Mononuclear cell (primary cell): ENCODE measurements at regions not wholly inside any gene's neighbourhood (a gene's known extent, or its start where the extent isn't known, plus 50 kb on each side); places are given as distances from the start of the nearest gene placed in this dataset.
"Not testable (repeated sequence)": the region's sequence is repeated elsewhere in the genome, so short reads cannot be mapped to it uniquely, and the experiment has no call there.

Experiments
- H3K27me3 ChIP-seq: 2 replicates; pipeline ENCODE4 v1.6.0; 2011; ENCODE audit warnings: low read length, control low read depth; ENCODE audit not compliant: insufficient read depth
- H3K4me1 ChIP-seq: 2 replicates; pipeline ENCODE4 v1.5.1; 2011; ENCODE audit warnings: mild to moderate bottlenecking, low read length, control low read depth; ENCODE audit not compliant: insufficient read depth
- H3K4me3 ChIP-seq: 2 replicates; pipeline ENCODE4 v1.5.1; 2011; ENCODE audit warnings: mild to moderate bottlenecking, low read length, moderate library complexity
- H3K9me3 ChIP-seq: 2 replicates; pipeline ENCODE4 v1.5.1; 2011; ENCODE audit warnings: low read depth, mild to moderate bottlenecking, control low read depth, low read length

DNA sequence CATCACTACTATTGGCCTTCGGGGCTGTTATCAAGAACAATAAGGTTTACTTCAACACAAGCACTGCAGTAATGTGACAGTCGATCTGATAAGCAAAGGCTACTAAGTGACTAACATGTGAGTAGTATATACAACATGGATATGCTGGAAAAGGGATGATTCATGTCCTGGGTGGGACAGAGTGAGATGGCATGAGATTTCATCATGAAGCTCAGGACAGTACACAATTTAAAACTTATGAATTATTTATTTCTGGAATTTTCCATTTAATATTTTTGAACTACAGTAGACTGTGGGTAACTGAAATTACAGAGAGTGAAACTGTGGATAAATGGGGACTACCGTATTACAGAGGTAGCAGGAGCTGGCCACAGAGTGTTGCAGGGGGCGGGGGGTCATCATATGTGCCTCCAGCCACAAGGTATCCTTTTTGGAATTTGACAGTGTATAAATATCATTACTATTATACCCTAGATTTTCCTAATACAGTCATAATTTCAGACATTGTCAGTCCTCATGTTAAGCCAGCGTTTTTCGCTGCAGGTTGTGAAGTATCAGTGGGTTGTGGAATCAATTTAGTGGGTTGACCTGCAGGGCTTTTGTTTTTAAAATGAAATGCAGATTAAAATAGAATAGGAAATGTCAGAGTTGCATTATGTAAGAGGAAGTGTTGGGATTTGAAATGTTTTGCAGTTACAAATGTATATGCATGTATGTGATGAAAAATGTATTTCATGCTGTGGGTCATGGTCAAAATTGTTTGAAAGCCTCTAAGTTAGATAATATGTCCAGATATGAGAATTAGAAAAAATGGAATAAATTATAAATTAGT lies 148.0 kb upstream of the NUDT4 start:
- Histone ChIP-seq H3K27me3 (no peaks in the 10 kb centered on the region), H3K4me3 (no peak overlapping the region), H3K4me1 (peaks cover 8% of the 10 kb centered on the region), H3K9me3 (no peaks in the 10 kb centered on the region)

DNA sequence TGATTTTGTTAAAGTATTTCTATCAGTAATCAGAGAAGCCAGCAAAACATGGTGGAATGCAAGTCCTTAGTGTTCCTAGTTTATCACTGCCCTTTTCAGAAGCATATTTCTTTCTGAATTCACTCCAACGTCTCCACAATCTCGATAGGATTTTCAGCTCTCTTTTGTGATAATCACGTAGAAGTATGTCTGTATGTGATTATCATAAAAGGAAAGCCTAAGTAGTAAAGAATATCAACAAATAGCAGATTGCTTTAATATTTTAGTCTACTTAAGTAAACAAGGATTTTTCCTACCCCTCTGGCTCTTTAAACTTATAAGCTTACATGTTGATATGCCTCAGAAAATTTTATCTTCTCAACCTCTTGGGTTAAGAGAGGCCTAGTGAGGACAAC lies 147.4 kb upstream of the NUDT4 start:
- no peaks in the 10 kb centered on the region for H3K9me3 ChIP-seq
- no peaks in the 10 kb centered on the region for H3K27me3 ChIP-seq
- peaks cover 8% of the 10 kb centered on the region for H3K4me1 ChIP-seq
- no peak overlapping the region for H3K4me3 ChIP-seq

DNA sequence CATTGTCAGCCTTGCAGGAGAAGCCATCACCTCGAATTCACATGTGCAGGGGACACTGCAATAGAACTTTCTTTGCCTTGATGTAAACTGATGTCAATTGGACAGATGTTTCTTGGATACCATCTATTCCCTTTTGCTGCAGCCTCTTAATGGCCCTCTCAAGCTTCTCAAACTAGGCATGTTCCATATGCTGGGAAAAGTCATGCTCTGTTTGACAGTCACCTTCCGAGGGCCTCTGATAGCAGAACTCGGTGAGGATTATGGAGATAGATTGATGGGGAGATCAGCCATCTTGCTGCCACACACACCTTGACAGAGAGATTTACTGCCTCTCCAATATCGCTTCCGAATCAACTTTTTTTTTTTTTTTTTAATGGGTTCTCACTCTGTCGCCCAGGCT lies 145.8 kb upstream of the NUDT4 start:
- H3K9me3 ChIP-seq = no peaks in the 10 kb centered on the region
- peaks cover 8% of the 10 kb centered on the region for H3K4me1 ChIP-seq
- H3K27me3 ChIP-seq = no peaks in the 10 kb centered on the region
- no peak overlapping the region for H3K4me3 ChIP-seq

DNA sequence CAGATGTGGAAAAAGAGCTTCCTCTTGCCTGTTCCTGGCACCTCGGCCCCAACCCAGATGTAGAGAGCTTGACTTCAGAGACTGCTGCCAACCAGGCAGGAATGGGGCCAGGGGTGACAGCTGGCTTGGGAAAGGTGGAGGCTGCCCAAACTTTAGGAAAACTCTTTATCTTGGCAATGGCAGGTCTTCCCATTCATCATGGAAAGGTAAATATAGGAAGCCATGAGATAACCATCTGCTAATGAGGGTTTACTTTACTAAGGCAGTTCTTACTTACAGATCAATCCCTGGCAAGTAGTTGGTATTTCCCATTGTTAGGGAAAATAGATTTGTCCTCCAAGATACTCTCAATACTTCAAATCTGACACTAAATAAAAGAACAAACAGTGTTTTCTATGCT lies 143.1 kb upstream of the NUDT4 start:
- Histone ChIP-seq H3K4me1 (peaks cover 18% of the 10 kb centered on the region), H3K9me3 (no peaks in the 10 kb centered on the region), H3K4me3 (no peak overlapping the region), H3K27me3 (no peaks in the 10 kb centered on the region)

DNA sequence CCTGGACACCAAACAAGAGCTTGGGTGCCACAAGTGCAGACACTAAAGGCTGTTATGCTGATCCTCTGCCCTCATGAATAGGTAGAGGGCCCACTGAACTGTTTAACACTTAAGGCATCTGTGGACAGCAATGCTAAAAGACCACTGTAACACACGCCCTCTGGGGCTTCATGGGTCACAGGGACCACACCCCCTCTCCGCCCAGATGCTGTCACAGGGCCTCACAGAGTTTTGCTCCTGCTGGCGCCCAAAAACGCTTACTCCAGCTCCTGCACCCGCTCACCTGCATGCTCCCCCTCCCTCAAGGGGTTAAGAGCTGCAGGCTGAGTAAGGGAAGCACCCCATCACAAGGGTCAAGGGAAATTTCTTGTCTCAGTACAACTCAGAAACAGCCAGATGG lies 141.8 kb upstream of the NUDT4 start:
- H3K4me3 ChIP-seq = no peak overlapping the region
- H3K4me1 ChIP-seq = peaks cover 14% of the 10 kb centered on the region
- no peaks in the 10 kb centered on the region for H3K9me3 ChIP-seq
- no peaks in the 10 kb centered on the region for H3K27me3 ChIP-seq

DNA sequence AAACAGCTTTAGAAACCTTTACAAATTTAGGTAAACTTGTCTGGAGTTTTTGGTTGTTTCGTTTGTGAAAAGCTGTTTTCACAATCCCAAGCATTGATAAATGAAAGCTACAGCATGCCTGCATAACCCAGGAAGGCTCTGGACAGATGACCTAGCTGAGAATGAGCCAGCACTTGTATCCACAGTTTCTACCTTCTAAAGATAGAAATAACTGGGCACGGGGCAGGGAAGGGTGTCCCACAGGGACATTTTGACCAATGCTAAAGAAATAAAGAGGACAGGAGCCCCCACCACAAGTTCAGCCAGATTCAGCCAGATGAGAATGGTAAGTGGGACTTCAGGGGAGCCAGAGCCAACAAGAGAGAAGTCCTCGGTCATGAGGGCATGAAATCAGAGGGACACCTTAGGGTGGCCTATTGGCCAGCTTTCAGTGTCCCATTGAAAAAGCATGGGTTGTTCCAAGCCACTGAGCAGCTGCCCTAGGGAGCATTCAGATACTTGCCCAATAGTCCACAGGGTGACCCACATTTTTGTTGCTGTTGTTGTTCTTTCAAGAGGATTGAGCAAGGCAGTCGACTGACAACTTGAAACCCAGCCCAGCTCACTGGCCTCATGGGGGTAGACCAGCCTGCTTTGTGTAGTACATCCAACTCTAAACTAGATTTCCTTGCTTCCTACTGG lies 140.3 kb upstream of the NUDT4 start:
- Histone ChIP-seq H3K27me3 (no peaks in the 10 kb centered on the region), H3K4me3 (no peak overlapping the region), H3K9me3 (no peaks in the 10 kb centered on the region), H3K4me1 (peaks cover 27% of the 10 kb centered on the region)

DNA sequence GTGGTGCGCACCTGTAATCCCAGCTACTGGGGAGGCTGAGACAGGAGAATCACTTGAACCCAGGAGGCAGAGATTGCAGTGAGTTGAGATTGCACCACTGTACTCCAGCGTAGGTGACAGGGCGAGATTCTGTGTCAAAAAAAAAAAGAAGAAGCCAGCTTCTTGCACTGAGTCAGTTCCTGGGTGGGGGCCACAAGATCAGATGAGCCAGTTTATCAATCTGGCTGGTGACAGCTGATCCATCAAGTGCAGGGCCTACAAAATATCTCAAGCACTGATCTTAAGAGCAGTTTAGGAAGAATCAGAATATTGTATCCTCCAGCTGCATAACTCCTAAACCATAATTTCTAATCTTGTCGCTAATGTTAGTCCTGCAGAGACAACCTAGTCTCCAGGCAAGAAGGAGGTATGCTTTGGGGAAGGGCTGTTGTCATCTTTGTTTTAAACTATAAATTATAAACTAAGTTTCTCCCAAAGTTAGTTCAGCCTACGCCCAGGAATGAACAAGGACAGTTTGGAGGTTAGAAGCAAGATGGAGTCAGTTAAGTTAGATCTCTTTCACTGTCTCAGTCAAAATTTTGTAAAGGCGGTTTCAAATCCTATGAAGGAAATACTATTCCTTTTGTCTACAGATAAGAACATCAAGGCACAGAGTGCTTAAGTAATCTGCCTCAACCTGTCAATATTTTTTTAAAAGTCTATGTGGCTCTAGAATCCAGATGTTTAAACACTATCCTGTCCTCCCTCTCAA lies 139.0 kb upstream of the NUDT4 start:
- H3K4me3 ChIP-seq, H3K9me3 ChIP-seq, H3K27me3 ChIP-seq: not testable (repeated sequence)
- peaks cover 40% of the 10 kb centered on the region for H3K4me1 ChIP-seq

DNA sequence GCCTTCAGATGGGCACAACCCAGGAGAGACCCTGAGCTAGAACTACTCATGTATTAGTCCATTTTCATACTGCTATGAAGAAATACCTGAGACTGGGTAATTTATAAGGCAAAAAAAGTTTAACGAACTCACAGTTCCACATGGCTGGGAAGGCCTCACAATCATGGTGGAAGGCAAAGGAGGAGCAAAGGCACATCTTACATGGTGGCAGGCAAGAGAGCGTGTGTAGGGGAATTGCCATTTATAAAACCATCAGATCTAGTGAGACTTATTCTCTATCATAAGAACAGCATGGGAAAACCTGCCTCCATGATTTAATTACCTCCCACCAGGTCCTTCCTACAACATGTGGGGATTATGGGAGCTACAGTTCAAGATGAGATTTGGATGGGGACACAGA lies 137.9 kb upstream of the NUDT4 start:
- H3K9me3 ChIP-seq = not testable (repeated sequence)

DNA sequence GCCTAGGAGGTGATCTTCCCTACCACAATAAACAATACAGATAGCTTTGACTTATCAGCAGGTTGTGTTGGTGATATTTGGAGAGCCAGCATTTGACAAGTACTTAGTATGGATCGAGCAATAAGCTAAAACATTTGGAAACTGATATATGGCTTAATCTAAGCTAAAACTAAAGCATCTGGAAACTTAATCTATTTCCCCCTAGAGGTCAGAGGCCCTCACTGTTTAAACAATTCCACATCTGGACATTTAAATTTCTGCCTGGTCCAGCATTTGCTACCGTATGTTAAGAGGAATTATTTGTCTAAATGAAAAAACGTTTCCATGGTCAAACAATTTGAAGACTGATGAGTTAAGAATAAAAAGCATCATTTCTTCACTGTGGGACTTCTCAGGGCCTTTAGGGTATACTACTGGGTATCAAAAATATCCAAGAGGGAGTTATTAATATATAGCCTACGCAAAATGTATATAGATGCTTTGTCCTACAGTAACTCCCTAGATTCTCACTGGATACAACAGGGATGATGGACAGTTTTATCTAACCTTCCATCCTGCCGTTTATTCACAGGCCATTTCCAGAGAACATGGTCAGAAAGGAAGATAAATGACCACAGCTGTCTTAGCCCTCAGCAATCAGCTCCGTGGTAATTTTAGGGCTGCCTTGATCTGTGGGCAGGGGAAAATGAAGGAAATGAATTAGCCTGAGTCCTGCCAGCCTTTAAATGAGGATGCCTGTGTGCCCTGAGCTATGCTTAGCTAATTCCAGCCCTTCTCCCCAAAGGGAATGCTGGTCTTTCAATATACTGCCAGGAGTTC lies 135.4 kb upstream of the NUDT4 start:
- no peak overlapping the region for H3K4me3 ChIP-seq
- H3K27me3 ChIP-seq = no peaks in the 10 kb centered on the region
- peaks cover 65% of the 10 kb centered on the region for H3K4me1 ChIP-seq
- no peaks in the 10 kb centered on the region for H3K9me3 ChIP-seq

More for the DNA sequence above, 137.9 kb upstream of the NUDT4 start:
- H3K4me3 ChIP-seq, H3K27me3 ChIP-seq: not testable (repeated sequence)
- peaks cover 51% of the 10 kb centered on the region for H3K4me1 ChIP-seq

DNA sequence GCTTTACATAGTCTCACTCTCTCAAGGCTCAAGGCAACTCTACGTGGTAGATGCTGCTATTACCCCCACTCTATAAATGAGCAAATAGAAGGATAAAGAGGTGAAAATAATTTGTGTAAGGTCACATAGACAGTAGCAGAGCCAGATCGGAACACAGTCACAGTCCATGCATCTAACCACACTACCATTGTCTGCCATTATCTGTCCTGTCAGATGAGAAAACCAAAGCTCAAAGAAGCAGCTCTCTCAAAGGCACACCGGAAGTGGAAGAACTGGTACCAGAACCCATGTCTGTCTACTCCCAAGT lies 134.4 kb upstream of the NUDT4 start:
- Histone ChIP-seq H3K9me3 (no peaks in the 10 kb centered on the region), H3K4me3 (no peak overlapping the region), H3K4me1 (peaks cover 57% of the 10 kb centered on the region), H3K27me3 (no peaks in the 10 kb centered on the region)

DNA sequence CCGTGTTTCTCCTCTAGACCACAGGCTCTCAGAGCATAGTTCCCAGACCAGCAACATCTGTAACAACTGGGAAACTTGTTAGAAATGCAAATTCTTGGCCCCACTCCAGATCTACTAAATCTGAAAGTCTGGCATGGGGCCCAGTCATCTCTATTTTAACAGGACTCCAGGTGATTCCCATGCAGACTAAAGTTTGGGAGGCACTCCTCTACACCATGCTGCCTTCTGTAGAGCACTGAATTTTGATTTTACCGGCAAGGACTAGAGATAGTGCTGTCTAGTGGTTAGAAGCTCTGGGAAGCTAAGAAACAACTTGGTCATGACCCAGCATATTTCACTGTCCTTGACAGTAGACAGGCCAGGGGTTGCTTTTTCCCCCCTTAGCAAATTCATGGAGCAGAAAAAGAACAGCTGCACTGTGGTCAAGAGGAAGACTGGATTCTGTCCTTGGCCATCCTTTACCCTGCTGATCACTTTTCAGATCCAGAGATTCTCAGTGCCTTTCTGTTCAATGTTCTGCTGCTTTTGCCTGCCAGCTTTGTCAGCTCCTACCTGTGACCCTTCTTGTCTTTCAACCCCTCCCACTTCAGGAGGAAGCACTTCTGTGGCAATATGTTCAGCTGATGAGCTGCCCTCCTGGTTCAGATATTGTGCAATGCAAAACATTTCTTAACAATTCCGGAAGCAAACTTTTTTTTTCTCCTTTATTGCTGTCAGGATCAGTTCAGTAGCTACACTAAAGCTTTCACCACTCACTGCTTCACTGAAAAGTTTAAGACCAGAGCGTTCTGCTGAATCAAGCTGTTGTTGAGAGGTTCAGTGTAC lies 133.8 kb upstream of the NUDT4 start:
- no peaks in the 10 kb centered on the region for H3K9me3 ChIP-seq
- peaks cover 52% of the 10 kb centered on the region for H3K4me1 ChIP-seq
- H3K27me3 ChIP-seq = no peaks in the 10 kb centered on the region
- H3K4me3 ChIP-seq = no peak overlapping the region

DNA sequence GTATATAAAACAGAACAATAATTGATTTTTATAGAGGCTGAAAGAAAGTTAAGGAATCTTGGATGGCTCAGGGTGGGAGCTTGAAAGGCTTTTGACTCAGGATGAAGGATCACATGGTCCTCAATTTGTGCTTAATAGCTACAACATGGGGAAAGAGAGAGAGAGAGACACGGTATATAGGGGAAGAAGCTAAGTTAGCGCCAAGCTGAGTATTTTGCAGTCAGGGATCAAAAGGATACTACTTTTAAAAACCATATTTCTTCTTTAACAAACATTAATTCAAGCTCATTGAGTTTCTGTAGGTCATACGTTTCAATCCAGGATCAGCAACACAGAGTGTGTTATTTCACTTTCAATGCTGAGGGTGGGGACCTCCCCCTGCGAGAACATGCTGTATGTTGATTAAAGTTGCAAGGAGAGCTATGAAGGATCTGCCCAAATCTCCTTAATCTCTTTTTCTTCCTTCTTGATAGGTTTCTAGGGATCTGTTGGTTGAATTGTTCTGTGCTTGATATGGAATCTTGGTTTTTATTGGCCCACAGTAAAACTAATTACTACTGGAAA lies 133.1 kb upstream of the NUDT4 start:
- Histone ChIP-seq H3K4me1 (peaks cover 58% of the 10 kb centered on the region), H3K9me3 (no peaks in the 10 kb centered on the region), H3K4me3 (peak overlapping the region; percentile 0), H3K27me3 (no peaks in the 10 kb centered on the region)

DNA sequence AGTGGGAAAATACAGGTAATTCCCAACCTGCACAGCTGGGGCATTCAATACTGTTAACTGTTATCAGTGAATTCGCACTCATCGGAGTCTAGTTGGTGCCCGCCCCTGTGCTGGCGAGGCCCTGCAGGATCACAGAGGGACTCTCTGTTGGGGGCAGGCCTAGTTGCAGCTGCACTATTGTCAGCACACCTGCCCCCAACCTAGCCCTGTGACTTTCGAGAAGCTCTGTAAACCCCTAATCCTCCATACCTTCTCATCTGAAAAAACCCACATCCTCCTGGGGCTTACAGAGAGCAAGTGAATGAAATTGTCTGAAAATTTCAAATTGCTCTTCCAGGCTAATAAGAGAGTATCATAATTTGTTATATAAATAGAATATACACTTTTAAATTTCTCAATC lies 132.2 kb upstream of the NUDT4 start:
- Histone ChIP-seq H3K9me3 (no peaks in the 10 kb centered on the region), H3K4me3 (no peak overlapping the region), H3K4me1 (peaks cover 60% of the 10 kb centered on the region), H3K27me3 (no peaks in the 10 kb centered on the region)
